NCI-H446 treated with DMSO at 0.1 percent for 48 hours (cell line): ENCODE measurements at regions not wholly inside any gene's neighbourhood (a gene's known extent, or its start where the extent isn't known, plus 50 kb on each side); places are given as distances from the start of the nearest gene placed in this dataset.

Experiments
- DNase-seq: peaks from one replicate; lab custom pipeline; 2025; lab: John Stamatoyannopoulos, UW

DNA sequence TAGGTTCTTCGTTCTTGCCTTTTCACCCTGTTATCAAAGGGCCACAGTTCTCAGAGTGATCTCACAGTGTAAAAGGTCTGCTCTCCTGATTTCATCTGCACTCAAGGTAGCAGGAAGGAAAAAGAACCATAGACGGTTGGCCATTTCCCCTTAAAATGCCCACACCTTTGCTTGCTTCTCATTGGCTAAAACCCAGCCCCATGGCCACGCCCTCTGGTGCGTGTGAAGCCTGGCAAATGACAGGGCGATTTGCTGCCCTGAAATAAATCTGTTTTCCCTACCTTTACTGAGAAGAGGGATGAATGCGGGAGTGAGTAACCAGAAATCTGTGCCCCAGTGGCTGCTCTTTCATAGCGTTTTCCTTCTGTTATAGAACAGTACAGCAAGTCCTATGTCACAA, 269.3 kb downstream of the POU4F1 start:
- DNase-seq: no peak

DNA sequence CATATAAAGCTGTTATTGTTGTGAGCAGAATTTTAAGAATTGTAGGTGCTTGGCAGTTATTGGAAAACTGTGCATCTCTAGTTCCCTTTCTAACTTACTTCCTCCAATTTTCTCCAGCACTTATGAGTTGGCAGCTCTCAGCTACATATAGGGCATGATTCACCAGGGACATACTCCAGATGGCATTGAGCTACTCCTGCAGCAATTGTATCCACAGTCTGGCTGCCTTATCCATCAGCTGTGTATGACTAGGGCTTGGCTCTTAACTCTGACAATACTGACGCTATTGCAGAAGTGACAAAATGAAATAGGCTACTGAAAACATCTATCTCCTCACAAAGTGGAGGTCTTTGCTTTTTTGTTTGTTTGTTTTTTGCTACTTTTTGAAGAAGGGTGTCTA, 276.7 kb downstream of the POU4F1 start:
- peak; percentile 79 for DNase-seq

DNA sequence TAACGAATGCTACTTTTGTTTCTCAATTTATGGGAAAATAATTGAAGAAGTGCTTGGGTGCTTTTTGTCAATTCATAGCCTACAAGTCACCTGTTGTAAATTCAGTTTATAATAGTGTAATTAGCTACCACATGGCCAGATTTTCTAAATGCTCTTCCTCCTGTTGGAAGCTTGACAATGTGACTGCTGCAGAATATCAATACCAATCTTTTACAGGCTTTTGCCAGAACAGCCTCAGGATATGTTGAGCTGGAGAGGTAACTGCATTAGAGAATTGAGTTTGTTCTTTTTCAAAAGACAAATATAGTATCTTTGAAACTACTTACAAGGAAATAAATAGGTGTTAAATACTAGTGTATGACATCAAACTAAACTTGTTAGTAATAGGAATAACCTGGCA, 277.8 kb downstream of the POU4F1 start:
- DNase-seq: no peak

DNA sequence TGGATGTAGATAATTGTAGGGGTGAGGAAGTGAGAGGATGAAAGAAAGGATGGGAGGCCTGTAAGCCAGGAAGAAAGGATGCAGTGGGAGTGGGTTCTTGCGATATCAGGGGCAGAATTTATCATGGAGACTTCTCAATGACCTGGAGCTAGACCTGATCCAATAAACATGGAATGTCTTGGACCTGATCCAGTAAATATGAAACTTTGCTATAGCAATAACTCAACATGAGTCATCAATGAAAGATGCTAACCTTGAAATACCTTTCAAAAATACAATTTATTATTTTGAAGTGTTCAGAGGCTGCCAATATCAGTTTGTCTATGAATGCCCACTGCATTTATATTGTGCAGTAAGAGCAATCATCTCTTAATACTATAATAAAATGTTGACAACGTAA, 279.5 kb downstream of the POU4F1 start:
- no peak for DNase-seq

DNA sequence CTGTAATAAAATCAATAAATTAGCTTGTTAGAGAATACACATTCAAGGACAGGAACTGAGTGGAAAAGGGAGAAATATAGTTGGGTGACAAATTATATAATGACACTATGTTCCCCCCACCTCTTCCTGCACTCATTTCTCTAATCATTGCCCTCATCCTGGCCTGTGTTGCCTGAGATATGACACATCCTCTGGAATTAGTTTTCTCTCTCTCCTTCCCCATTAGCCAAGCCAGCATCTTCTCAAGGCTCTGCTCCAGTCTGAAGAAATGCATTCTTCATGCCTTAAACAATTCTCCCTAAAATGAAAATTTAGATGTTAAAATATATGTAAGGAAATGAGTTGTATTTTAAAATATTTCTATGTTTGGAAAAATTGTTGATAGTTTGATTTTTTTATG, 280.3 kb downstream of the POU4F1 start:
- no peak for DNase-seq

DNA sequence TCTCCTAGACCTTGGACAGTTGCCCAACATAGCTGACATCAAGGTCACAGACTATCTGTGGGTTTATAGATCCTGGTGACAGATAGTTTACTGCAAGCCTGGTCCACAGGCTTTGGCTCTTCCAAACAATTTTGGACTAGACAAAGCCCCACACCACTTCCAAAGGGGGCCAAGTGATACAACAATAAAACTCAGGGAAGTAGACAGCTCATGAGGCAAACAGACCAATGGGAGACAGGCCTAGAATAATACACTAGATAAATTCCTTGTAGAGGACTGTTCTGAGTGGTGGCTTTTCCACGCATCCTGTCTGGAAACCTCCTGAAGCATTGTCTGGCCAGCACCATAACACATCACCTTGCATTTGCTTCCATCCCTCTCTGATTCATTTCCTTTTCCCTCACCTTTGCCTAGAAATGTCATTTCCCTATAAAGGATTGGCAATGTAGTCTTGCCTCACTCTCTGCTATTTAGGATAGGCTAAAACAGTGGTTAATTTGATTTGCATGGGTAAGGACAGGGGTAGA, 284.2 kb downstream of the POU4F1 start:
- no peak for DNase-seq

DNA sequence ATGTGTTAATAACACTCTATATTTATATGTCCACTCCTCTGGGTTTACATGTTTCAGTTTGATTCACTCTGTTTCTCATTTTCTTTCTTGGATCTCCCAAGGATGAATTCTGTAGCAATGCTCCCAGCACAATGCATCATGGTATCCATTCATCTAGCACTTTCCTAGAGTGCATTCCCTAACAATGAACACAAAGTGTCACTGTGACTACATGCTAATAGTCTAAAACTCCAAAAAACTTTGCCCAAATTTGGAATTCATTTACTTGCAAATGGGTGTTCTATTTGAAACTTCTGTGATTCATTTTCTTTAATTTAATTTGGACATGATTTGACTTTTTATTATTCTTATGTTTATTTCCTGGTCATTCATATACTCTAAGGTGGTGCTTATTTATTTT, 286.3 kb downstream of the POU4F1 start:
- DNase-seq: no peak

DNA sequence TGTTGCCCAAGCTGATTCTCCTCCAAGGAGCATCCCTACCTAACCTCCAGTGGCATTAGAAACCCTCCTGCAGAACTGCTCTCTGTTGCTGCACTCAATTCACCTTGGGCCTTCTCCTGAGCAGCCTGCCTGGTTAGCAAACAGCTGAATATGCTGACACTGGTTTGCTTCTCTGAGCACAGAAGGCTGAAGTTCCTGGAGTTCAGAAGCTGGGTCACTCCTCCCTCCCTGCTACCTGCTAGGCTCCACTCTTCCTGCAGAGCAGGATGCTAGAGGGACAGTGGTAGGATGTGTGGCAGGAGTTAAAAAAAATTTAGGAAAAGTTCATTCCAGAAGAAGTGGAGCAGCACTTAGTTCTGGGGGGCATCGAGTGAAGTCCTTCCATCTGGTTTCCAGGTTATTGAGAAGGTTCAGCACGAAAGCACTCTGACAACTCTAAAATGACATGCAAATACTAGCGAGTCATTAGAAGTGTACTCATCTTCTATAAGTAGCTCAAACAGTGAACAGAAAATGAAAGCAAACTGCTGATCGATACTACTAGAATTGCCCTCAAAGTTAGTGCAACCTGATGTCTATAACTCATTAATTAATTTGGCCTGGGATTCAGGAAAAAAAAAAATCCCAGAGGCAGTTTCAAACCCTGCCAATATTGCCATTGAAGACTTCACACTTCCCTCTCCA, 293.7 kb downstream of the POU4F1 start:
- DNase-seq: no peak

DNA sequence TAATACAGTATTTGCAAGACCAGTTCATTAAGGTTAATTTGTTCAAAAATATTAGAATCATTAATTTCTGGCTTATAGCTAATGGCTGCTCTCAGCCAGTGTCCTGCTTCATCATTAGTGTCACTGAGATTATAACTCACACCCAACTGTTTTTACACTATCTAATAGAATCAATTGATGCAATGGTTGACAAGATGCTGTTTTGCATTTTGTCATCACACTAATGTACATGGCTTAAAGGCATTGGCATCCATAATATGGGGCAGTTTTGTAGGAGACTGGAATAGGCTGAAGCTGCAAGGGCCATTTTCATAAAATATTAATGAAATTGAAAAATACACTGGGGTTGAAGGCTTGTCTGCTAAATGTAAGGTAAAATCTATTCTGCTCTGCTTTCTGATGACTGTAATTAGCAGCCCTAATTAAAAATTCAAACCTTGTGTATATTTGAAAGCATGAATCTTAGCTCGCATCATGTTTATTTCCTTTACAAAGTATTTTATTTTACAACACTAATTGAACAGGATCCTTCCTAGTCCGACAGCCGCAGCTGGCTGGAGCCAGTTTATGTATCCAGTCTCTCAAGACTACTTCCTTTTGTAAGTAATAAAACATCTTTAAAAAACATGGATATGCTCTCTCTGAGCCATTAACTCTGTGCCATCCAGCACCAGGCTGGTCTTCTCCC, 296.7 kb downstream of the POU4F1 start:
- no peak for DNase-seq

DNA sequence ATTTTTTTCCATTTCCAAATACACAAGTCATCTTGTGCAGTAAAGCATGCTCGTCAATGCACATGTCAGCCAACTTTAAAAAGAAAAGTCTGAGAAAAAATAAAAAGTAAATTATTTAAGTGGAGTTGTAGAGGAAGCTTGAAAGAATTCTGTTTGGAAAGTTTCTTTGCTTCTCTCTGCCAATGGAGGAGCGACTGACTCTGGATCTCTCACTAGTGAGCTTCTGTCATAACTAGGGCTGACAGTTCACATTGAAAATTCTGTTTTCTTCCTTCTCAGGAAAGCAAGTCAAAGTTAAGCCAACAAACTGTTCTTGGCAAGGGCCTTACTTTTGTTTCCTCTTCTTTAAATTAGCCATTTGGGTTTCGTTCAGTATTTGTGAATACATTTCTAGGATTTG, 298.2 kb downstream of the POU4F1 start:
- DNase-seq: no peak

DNA sequence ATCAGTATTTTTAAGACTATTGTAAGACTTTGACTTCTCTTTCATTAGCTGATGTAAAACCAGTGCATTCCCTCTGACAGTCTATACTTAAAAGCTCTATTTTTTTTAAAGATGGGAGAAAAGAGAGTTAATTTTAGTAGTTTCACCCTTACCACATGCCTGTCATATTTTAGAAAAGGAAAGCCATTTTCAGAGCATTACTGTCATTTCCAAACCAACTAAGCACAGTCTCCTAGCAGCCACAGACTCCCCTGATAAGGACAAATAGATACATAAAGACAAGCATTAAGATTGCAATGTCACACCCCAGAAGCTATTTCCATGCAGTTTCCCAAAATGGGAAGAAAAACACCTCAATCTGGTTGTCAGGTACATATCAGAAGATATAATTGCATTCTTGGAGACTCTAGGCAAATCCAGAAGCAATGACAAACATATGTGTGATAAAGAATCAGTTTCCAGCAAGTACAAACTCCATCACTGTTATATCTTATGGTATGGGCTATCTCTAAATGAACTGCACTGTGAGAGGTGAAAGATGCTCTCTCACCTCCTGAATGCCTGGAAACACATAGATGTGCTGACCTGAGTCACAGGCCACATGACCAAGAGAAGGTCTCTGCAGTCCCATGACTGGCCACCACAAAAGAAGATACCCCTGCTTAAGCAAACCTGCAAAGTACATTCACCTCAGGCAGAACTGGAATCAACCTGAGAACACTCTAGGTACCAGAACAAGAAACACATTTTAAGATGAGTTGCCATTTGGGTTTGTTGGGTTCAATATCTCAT, 303.3 kb downstream of the POU4F1 start:
- DNase-seq: no peak

DNA sequence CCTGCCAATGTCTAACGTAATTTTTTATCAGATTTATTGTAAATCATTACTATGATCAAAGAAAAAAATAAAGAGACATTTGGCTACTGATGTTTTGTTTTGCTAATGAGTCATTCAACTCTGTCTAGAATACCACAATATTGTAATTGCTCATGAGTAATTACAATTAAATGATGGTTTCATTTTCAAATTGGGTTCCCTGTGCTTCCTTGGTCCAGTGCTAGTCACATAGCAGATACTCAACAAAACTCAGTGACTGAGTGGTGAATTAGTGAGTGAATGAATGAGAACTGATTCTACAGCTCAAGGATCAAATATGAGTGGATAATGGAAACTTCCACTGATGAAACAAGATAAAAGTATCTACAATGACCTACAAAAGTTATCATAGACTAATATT, 304.7 kb downstream of the POU4F1 start:
- no peak for DNase-seq

DNA sequence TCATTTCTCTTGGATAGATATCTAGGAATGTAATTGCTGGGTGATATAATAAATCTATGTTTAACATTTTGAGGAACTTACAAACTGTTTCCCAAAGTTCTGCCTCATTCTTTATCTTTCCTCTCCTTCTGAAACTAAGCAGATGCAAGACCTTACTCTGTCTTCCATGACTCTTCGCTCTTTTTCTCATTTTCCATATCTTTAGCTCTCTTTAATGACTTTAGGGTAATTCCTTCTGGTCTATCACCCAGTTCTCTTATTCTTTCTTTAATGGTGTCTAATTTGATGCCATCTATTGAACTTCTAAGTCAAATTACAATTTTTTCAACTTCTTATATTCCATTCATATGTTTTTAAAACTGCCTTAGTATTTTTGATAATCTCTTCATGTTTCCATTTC, 316.6 kb downstream of the POU4F1 start:
- DNase-seq: no peak

DNA sequence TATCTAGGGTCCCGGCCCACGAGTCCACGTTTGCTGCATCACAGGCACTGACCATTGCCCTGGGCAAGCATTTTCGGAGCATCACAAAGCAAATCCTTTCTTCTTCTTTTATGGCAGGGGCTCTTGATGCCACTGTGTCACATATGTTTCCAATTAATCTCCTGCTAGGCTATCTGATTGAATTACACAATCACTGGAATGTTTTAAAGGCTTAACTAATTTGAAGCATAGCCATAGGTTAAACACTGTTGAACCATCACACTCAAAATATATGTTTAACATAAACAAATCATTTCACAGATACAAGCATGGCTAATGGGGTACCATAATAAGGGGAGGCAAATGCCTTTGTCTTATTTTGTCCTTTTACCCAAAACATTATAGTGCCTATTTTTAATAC, 338.3 kb downstream of the POU4F1 start:
- DNase-seq: no peak

DNA sequence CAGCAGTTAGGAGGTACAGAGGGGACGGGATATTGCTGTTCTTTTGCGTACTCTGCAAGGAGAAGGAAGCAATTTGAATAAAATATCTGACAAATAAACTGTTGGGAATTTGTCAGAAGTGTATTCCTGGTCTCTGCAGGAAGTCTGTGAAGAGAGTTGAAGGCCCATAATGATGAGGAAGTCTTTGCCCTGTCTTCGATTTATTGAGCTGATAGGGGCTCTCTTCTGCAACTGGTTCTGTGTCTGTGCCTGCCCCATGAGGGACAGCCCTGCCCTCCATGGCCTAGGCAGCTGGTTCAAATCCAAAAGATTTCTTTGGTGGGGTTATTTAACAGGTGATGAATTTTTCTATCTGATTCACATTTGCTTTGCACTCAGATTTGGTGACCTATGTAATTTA, 339.7 kb upstream of the EDNRB start:
- no peak for DNase-seq

DNA sequence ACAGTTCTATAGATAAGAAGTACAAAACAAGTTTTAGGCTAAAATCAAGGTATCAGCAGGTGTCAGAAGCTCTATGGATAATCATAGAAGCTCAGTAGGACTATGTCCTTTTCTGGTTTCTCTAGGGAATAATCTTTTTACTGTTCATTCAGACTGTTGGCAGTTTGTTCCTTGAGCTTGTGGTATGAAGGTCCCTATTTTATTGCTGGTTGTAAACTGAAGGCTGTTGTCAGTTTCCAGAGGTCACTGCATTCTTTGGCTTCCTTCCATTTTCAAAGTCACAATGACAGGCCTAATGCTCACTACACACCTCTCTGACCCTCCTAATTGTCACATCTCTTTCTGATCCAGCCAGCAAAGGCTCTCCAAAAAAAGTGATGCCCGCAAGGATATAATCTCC, 337.9 kb upstream of the EDNRB start:
- no peak for DNase-seq

DNA sequence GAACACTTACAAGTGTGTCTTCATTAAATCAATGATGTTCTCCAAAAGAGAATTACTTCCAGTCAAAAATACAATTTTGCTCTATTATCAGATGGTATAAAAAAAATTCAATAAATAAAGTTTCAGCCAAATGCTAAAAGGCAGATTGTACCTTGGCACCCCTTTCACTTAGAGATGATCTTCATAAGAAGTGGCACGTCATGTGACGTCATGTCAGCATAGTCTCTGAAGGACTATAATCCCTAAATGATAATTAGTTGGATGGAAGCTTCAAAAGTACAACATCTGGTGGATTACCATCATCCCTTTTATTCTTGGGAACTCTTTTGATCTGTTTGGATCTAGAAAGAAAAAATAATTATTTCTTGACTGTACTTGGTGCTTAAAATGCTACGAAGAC, 335.5 kb upstream of the EDNRB start:
- no peak for DNase-seq

DNA sequence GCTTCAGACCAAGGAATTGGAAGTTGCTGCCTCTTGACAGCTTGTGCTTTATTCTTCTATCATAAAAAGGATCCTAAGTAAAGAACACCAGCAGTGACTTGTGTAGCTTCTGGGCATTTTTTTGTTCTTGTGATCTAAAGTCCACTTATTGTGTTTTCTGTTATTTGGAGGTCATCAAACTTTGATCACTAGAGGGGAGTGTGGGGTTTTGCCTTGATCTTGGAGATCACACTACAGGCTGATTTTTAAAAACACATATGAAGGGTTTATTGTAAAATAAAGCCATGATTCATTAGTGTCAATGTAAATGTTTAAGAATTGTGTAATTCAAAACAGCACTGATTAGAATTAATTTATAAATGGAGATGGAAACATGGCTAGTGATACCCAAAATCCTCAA, 328.7 kb upstream of the EDNRB start:
- no peak for DNase-seq

DNA sequence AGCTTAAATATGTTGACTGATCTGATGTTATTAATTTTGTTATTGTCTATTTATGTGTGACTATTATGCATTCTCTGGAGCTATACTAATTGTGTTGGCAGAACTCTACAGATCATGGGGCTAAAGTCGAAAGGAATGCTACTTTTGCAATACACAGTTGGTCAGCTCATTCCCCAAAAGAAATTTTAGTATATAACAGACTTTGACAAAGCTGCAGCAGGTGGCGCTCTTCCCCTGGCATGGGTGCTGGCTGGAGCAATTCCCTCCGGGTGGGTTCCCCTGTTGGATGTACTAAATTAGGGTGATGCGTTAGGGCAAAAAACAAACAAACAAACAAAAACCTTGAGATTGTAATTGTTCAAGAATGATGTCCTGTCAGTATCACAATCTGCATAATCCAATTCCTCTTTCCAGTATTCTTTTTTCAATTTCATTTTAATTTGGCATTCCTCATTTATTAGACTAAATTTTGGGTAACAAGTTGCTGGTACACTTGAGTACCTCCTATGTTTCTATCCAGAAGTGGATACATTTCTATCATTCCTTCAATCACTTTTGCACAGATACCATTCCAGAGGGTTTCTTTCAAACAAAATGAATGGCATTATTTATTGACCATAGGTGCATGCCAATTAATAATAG, 322.8 kb upstream of the EDNRB start:
- no peak for DNase-seq

DNA sequence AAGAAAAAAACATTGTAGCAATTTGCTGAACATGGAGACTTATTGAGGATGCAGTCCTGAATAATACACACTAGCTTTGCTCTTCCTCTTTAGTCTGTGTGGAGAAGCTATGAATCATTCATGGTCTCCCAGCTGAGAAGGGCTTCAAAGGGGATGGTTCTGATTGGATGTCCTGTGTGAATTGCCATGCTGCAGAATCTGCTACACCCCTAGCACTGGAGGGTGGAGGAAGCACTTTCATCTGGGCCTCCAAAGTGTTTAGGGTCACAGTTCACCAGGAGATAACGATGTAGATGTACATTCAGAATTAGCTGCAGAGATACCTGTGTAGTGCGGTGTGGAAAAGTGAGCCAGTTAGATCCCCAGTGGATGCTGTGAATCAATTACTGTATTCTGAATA, 321.1 kb upstream of the EDNRB start:
- no peak for DNase-seq

DNA sequence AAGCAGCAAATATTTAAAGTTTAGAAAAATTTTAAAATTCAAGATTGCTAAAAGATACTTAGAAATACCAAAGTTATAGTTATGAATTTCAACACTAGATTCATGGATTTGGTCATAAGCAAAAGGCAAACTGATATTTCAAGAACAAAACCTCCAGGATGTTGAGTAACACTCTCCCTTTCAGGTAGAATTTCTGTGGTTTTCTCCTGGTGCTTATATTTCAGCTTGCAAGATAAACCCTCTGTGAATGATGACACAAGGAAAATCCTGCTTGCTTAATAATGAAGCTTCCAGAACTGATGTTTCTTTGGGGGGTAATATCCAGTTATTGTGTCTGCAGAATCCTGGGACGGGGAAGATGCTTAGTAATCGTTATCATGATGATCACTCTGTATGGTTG, 320.3 kb upstream of the EDNRB start:
- DNase-seq: no peak

DNA sequence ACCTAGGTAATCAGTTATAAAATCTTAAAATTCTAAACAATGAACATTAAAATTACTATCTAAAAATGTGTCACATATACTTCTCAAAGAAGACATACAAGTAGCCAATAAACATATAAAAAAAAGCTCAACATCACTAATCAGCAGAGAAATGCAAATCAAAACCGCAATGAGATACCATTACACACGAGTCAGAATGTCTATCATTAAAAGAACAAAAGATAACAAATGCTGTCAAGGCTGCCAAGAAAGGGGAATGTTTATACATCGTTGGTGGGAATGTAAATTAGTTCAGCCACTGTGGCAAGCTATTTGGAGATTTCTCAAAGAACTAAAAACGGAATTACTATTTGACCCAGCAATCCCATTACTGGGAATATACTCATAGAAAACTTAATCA, 310.3 kb upstream of the EDNRB start:
- no peak for DNase-seq

DNA sequence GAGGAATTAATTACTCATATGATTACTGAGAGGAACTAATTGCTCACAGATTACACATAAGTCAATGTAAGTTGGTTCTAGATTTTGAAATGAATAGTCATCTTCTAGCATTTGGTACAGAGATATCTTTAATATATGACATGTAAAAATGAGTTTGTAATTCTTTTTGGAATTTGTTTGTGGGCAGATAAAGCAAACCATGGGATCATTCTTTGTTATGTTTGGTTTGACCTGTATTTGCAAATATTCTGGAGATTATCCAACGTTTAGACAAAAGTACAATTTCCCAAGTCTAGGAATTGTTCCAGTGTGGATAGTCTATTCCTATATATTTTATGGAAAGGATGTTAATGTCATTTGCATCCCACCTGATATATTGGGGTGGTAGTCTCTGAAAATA, 309.6 kb upstream of the EDNRB start:
- DNase-seq: no peak
